HG03432 (cell line): ENCODE measurements at regions not wholly inside any gene's neighbourhood (a gene's known extent, or its start where the extent isn't known, plus 50 kb on each side); places are given as distances from the start of the nearest gene placed in this dataset.
"Not testable (repeated sequence)": the region's sequence is repeated elsewhere in the genome, so short reads cannot be mapped to it uniquely, and the experiment has no call there.

ENCODE experiments used
- ATAC-seq: cut with Tn5 transposase; IDR thresholded peaks from one replicate; pipeline ENCODE4 v1.9.1; 2021; ENCODE audit warnings: mild to moderate bottlenecking, moderate library complexity; ENCODE audit not compliant: unreplicated experiment

- ATAC-seq, result not testable (repeated sequence)
Observed at GRCh38 chrY:17511984-17512383, 368.0 kb downstream of the CDY2B start.

GRCh38 chrY:17511476-17511875, 368.5 kb downstream of the CDY2B start:
- ATAC-seq, result not testable (repeated sequence)

- ATAC-seq, result not testable (repeated sequence)
Observed at GRCh38 chrY:17505834-17506233, 374.2 kb downstream of the CDY2B start.

GRCh38 chrY:17484763-17485162, 395.3 kb downstream of the CDY2B start:
- ATAC-seq, result not testable (repeated sequence)

- ATAC-seq, result peak; percentile 88
Observed at GRCh38 chrY:17484157-17484556, 395.9 kb downstream of the CDY2B start.

GRCh38 chrY:17481389-17482022, 398.5 kb downstream of the CDY2B start:
- peak; percentile 69 for ATAC-seq

GRCh38 chrY:17472068-17472467, 408.0 kb downstream of the CDY2B start:
- ATAC-seq, result not testable (repeated sequence)

GRCh38 chrY:17459753-17460152, 420.3 kb downstream of the CDY2B start:
- ATAC-seq, result peak; percentile 92

GRCh38 chrY:17430570-17431166, 449.4 kb downstream of the CDY2B start:
- no peak for ATAC-seq

- ATAC-seq, result peak; percentile 74
Observed at GRCh38 chrY:17398336-17399072, 481.5 kb downstream of the CDY2B start.

GRCh38 chrY:17397659-17398058, 482.4 kb downstream of the CDY2B start:
- no peak for ATAC-seq

GRCh38 chrY:17381431-17382070, 498.5 kb downstream of the CDY2B start:
- no peak for ATAC-seq

GRCh38 chrY:17378326-17378725, 501.7 kb downstream of the CDY2B start:
- no peak for ATAC-seq

GRCh38 chrY:17368413-17368812, 511.6 kb downstream of the CDY2B start:
- ATAC-seq, result no peak

- ATAC-seq, result peak; percentile 46
Observed at GRCh38 chrY:17366400-17366799, 513.6 kb downstream of the CDY2B start.

GRCh38 chrY:17339028-17339427, 541.0 kb downstream of the CDY2B start:
- no peak for ATAC-seq

GRCh38 chrY:17330733-17331132, 549.3 kb downstream of the CDY2B start:
- ATAC-seq, result peak; percentile 43

- ATAC-seq, result no peak
Observed at GRCh38 chrY:17319916-17320315, 560.1 kb downstream of the CDY2B start.

- no peak for ATAC-seq
Observed at GRCh38 chrY:17318631-17319030, 561.4 kb downstream of the CDY2B start.

- ATAC-seq, result no peak
Observed at GRCh38 chrY:17277056-17277455, 603.0 kb downstream of the CDY2B start.

- no peak for ATAC-seq
Observed at GRCh38 chrY:17259497-17259896, 620.5 kb downstream of the CDY2B start.

- no peak for ATAC-seq
Observed at GRCh38 chrY:17238406-17238805, 641.6 kb downstream of the CDY2B start.
